ENCODE measurements at regions not wholly inside any gene's neighbourhood (a gene's known extent, or its start where the extent isn't known, plus 50 kb on each side); places are given as distances from the start of the nearest gene placed in this dataset.

DNA sequence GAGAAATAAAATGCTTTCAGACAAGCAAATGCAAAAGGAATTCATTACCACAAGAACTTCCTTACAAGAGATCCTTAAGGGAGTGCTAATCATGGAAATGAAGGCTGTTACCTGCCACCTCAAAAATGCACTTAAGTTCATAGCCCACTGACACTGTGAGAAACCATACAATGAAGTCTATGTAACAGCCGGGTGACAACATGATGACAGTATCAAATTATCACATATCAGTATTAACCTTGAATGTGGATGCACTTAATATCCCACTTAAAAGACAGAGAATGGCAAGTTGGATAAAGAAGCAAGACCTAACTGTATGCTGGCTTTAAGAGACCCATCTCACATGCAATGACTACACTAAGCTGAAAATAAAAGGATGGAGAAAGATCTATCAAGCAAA, 403.4 kb upstream of the MC4R start:
- no peaks in the 10 kb centered on the region for H3K4me1 ChIP-seq
- no peak overlapping the region for H3K27ac ChIP-seq
- TF ChIP-seq, protein P1, sequence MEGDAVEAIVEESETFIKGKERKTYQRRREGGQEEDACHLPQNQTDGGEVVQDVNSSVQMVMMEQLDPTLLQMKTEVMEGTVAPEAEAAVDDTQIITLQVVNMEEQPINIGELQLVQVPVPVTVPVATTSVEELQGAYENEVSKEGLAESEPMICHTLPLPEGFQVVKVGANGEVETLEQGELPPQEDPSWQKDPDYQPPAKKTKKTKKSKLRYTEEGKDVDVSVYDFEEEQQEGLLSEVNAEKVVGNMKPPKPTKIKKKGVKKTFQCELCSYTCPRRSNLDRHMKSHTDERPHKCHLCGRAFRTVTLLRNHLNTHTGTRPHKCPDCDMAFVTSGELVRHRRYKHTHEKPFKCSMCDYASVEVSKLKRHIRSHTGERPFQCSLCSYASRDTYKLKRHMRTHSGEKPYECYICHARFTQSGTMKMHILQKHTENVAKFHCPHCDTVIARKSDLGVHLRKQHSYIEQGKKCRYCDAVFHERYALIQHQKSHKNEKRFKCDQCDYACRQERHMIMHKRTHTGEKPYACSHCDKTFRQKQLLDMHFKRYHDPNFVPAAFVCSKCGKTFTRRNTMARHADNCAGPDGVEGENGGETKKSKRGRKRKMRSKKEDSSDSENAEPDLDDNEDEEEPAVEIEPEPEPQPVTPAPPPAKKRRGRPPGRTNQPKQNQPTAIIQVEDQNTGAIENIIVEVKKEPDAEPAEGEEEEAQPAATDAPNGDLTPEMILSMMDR (IDR thresholded peaks at IDR 0.05), result no peak
- H3K36me3 ChIP-seq, result no peaks in the 10 kb centered on the region
- H3K27me3 ChIP-seq, result no peaks in the 10 kb centered on the region
- no peak overlapping the region for H3K4me3 ChIP-seq
- H3K9me3 ChIP-seq, result peaks cover 0 to 16% of the 10 kb centered on the region in 2 donors
- DNase-seq (ENCODE audit: low spot score), result no peak

DNA sequence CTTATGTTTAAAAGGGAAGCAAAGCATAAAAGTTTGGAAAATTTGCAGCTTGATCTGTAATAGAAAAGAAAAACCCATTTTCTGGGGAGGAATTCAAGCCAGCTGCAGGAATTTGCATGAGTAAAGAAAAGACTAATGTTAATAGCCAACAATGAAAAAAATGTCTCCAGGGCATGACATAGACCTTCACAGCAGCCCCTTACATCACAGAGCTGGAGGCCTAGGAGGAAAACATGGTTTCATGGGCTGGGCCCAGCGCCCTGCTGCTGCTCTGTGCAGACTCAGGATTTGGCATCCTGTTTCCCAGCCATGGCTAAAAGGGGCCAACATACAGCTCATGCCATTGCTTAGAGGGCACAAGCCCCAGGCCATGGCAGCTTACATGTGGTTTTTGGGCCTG, 411.6 kb upstream of the MC4R start:
- H3K27ac ChIP-seq, result no peak overlapping the region
- H3K36me3 ChIP-seq, result no peaks in the 10 kb centered on the region
- TF ChIP-seq, protein P1 (IDR thresholded peaks at IDR 0.05), result no peak
- no peak for DNase-seq (ENCODE audit: low spot score)
- H3K4me3 ChIP-seq, result no peak overlapping the region
- no peaks in the 10 kb centered on the region for H3K9me3 ChIP-seq
- H3K4me1 ChIP-seq, result no peaks in the 10 kb centered on the region
- no peaks in the 10 kb centered on the region for H3K27me3 ChIP-seq

DNA sequence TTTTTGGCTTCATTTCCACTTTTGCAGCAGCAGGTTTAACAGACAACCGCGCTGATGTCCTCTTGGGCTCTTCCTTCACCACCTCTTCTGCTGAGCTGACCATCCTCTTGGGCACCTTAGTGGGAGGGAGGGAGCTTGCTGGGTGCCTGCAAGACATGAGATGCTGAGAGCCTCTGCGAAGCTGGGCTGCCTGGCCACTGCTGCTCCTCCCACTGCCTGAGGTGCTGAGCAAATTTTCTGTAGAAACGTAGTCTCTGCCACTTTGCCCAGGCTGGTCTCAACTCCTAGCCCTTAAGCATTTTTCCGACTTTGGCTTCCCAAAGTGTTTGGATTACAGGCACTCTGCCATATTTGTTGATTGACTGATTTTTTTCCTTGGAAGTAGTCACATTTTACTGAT, 422.2 kb upstream of the MC4R start:
- Histone ChIP-seq H3K36me3 (no peaks in the 10 kb centered on the region), H3K9me3 (no peaks in the 10 kb centered on the region), H3K4me1 (no peaks in the 10 kb centered on the region), H3K27ac (no peak overlapping the region), H3K27me3 (no peaks in the 10 kb centered on the region), H3K4me3 (no peak overlapping the region)
- DNase-seq (ENCODE audit: low spot score), result no peak
- TF ChIP-seq, protein P1 (IDR thresholded peaks at IDR 0.05), result no peak

DNA sequence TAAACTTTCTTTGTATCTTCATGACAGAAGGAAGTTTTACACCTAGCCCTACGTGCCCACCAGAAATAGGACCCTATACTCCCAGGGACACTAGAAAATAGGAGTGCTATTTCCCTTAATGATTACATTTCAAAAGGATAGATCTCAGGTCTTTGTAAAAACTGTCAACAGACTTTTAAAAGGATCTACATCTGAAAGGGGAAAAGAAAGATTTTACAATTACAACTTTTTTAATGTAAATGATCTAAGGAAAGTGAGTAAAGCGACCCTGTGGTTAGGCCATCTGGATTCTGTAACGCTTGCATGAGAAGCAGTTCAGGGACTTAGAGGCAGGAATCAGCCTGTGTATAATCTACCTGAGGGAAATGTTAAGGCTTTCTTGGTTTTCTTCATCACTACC, 431.8 kb upstream of the MC4R start:
- Histone ChIP-seq H3K27ac (no peak overlapping the region), H3K36me3 (no peaks in the 10 kb centered on the region), H3K4me1 (no peaks in the 10 kb centered on the region), H3K9me3 (no peaks in the 10 kb centered on the region), H3K27me3 (no peaks in the 10 kb centered on the region), H3K4me3 (no peak overlapping the region)
- DNase-seq (ENCODE audit: low spot score), result no peak
- TF ChIP-seq, protein P1 (IDR thresholded peaks at IDR 0.05), result no peak

DNA sequence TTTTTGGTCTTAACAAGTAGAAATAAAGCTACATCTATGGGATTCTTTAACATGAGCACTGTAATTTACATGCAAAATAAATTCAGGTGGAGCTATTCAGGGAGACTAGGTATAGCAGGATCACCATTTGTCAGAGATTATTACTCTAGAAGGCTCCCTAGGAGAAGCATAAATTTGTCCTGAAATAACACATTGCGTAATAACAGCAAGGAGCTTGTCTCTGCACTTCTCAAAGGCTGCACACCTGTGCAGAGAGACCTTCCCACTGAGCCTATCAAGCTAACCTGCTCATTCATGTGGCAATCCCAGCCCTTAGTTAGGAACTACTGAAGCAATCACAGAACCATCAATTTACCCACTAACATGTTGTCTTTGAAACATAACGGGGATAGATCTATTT, 437.4 kb upstream of the MC4R start:
- Histone ChIP-seq H3K27me3 (no peaks in the 10 kb centered on the region), H3K4me3 (no peak overlapping the region), H3K4me1 (no peaks in the 10 kb centered on the region), H3K9me3 (no peaks in the 10 kb centered on the region), H3K36me3 (no peaks in the 10 kb centered on the region), H3K27ac (no peak overlapping the region)
- TF ChIP-seq, protein P1 (IDR thresholded peaks at IDR 0.05), result no peak
- DNase-seq (ENCODE audit: low spot score), result no peak

DNA sequence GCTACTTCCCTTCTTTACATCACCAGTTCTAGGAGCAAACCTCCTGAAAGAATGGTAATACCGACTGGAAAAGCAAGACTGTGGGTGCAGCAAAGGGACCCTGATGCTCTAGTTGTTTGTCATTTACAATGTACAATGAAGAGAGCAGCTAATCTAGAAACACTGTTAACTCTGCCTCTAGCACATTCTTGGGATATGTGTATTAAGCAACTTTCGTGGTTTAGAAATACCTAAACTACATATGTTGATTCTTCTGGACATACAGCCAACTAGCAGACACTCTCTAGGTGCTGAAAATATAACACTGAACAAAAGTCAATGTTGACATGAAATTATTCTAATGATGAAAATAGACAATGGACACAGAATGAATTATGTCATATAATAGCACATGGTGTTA, 440.3 kb upstream of the MC4R start:
- DNase-seq (ENCODE audit: low spot score), result no peak
- Histone ChIP-seq H3K36me3 (no peaks in the 10 kb centered on the region), H3K27ac (no peak overlapping the region), H3K4me3 (no peak overlapping the region), H3K4me1 (no peaks in the 10 kb centered on the region), H3K9me3 (no peaks in the 10 kb centered on the region), H3K27me3 (no peaks in the 10 kb centered on the region)
- TF ChIP-seq, protein P1 (IDR thresholded peaks at IDR 0.05), result no peak
